ENCODE measurements at regions not wholly inside any gene's neighbourhood (a gene's known extent, or its start where the extent isn't known, plus 50 kb on each side); places are given as distances from the start of the nearest gene placed in this dataset.

- TF ChIP-seq CTCF (IDR thresholded peaks at IDR 0.05) = no peak
- H3K4me3 ChIP-seq = no peak overlapping the region
- H3K27ac ChIP-seq = no peak overlapping the region
- no peak for DNase-seq (ENCODE audit: low spot score)
Measured at GRCh38 chrX:45955661-45956060, 589.6 kb downstream of the ZNF674 start.

GRCh38 chrX:45954026-45954425 lies 591.2 kb downstream of the ZNF674 start:
- no peak overlapping the region for H3K27ac ChIP-seq
- no peak for DNase-seq (ENCODE audit: low spot score)
- H3K4me3 ChIP-seq = no peak overlapping the region
- no peak for TF ChIP-seq CTCF (IDR thresholded peaks at IDR 0.05)

GRCh38 chrX:45952030-45952429 lies 593.2 kb downstream of the ZNF674 start:
- no peak for TF ChIP-seq CTCF (IDR thresholded peaks at IDR 0.05)

GRCh38 chrX:45935408-45935807 lies 609.8 kb downstream of the ZNF674 start:
- H3K4me3 ChIP-seq = no peak overlapping the region
- DNase-seq (ENCODE audit: low spot score) = no peak
- no peak overlapping the region for H3K27ac ChIP-seq
- TF ChIP-seq CTCF (IDR thresholded peaks at IDR 0.05) = no peak

More at GRCh38 chrX:45952030-45952429, 593.2 kb downstream of the ZNF674 start:
- H3K4me3 ChIP-seq = no peak overlapping the region
- H3K27ac ChIP-seq = no peak overlapping the region
- no peak for DNase-seq (ENCODE audit: low spot score)

- Histone ChIP-seq H3K4me3 (no peak overlapping the region), H3K27ac (no peak overlapping the region)
- no peak for DNase-seq (ENCODE audit: low spot score)
- TF ChIP-seq CTCF (IDR thresholded peaks at IDR 0.05) = no peak
Measured at GRCh38 chrX:45912316-45912715, 632.9 kb downstream of the ZNF674 start.

- DNase-seq (ENCODE audit: low spot score) = no peak
- TF ChIP-seq CTCF (IDR thresholded peaks at IDR 0.05) = no peak
- Histone ChIP-seq H3K4me3 (no peak overlapping the region), H3K27ac (no peak overlapping the region)
Measured at GRCh38 chrX:45907786-45908185, 637.4 kb downstream of the ZNF674 start.

- no peak for DNase-seq (ENCODE audit: low spot score)
- TF ChIP-seq CTCF (IDR thresholded peaks at IDR 0.05) = no peak
- no peak overlapping the region for H3K4me3 ChIP-seq
- no peak overlapping the region for H3K27ac ChIP-seq
Measured at GRCh38 chrX:45903781-45904201, 641.4 kb downstream of the ZNF674 start.

All from coronary artery (tissue), 2 donors.